Cardiac septum (tissue), 1 donor: ENCODE measurements at regions not wholly inside any gene's neighbourhood (a gene's known extent, or its start where the extent isn't known, plus 50 kb on each side); places are given as distances from the start of the nearest gene placed in this dataset.

Source experiments
- DNase-seq: peaks from one replicate; pipeline ENCODE4 v3.0.0-alpha.2; 2020; ENCODE audit warnings: low spot score
- intact Hi-C: fragments of 100-400 bp; cut with DNase I; formaldehyde crosslinking; loops from one replicate; pipeline ENCODE4 v1.14.0; 2022
- donor health status: DM: no; HTN: no; CAD: no.

DNA sequence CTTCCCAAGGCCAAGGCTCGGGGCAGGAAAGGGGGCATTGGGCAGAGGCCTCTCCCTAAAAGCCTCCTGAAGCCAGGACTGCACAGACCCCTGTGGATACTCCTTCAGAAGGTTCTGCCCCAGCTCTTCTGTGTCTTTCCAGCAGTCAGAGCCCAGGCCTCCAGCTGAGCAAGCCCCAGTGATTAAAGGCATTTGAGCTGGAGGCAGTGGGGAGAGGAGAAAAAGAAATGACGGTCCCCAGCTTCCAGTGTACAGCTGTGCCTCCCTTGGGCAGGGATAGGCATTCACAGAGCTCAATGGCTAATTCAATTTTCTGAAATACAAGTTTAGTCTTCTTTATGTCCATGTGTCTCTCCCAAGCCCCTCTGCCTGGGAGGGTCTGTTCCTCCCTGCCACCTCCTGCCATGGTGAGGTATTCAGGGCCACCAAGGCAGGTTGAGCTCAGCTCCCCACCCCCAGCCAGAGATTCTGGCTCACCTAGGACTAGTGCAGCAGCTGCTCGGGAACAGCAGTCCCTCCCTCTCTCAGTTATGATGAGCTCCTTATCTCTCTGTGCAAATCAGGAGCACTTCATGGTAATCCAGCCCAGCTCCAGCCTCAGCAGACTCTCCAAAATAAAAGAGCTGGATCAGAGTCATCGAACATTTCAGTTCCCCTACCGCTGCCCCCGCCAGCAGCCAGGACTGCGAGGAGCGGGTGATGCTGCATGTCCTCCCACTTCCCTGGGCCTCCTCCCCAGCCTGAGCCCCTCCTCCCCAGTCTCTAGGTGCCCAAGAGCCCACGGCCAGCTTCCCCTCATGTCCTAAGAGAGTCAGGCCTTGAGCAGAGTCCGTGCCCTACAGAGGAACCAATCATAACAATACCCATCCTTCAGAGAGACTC, 208.4 kb upstream of the ZC3H12A start:
- intact Hi-C loops = no loop called here

DNA sequence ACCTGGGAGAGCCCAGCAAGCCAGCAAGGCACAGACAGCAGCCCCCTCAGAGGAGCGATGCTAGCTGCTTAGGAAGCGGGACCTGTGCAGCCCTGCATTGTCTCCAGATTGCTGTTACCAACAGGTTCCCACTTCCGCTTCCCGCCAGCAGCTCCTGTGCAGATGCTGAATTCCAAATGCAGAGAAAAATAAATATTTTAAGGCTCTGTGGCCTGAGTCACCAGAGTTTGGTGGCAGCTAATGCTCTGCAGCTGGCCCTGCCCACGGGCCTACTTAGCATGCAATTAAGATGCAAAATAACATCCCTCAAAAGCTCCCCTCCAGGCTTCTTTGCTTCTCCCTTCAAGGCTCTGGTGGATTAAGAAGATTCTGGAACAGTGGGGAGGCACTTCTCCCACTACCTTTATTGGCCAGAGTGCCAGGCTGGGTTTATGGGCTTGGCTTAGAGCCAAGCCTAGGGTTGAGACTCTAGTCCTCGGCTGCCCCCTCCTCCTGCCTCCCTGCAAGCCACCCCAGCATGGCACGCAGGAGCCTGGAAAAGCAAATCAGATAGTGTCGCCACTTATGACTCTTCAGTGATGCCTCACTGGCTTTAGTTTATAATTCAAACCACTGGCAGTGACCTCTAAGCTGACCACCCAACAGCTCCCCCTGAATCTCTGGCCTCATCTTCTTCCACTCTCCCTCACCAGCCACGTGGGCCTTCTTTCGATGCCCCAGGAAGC, 207.1 kb upstream of the ZC3H12A start:
- intact Hi-C loops = no loop called here

More for the DNA sequence above, 208.4 kb upstream of the ZC3H12A start:
- DNase-seq = no peak

DNA sequence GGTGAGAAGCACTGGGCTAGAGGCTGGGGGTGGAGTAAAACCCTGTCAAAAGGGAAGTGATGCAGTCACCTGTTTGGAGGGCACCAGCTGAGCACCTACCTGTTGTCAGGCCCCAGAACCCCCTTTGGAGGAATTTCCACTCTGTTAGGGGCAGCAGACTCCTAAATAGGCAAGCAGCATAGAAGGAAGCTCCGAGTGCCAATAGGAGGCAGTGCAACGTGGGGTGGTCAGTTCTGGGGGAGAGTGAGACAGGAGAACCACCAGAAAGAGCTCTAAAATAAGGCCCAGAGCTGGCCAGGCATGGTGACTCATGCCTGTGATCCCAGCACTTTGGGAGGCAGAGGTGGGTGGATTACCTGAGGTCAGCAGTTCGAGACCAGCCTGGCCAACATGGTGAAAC, 203.7 kb upstream of the ZC3H12A start:
- no peak for DNase-seq
- intact Hi-C loops = no loop called here

More for the DNA sequence above, 207.1 kb upstream of the ZC3H12A start:
- no peak for DNase-seq

DNA sequence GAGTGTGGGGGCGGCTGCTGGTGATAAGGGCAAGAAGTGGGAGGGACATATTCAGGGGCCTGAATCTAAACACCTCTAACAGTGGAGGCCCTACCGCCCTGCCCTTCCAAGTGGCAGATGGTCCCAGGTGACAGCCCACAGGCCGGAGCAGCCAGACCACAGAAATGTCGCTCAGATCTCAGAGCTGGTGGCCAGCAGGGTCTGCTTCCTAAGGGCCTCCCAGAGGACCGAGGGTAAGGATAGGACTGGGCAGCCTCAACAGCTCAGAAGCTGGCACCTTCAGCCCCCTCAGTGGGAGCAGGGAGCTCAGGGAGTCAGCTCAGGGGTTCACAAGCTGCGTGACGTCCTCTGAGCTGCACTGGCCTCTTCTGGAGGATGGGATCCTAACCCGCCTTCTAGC, 201.8 kb upstream of the ZC3H12A start:
- intact Hi-C loops = no loop called here

DNA sequence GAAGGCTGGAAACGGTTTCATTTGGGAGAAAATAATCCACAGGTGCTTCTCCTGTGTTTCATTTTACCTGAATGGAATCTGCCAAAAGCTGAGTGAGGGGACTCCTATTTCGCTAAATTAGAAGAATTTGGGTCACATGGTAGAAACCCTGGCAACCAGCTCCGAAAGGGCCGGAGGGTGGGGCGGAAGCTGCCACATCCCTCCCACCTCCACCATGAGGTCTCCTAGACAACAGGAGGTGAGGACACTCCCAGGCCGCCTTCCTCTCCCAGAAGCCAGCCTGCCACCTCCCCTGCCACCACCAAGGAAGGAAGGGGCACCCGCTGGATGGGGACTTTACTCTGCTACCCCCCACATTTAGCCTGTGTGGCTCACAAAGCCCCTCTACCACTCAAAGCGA, 199.9 kb upstream of the ZC3H12A start:
- no peak for DNase-seq
- intact Hi-C loops = no loop called here

More for the DNA sequence above, 201.8 kb upstream of the ZC3H12A start:
- DNase-seq = no peak

DNA sequence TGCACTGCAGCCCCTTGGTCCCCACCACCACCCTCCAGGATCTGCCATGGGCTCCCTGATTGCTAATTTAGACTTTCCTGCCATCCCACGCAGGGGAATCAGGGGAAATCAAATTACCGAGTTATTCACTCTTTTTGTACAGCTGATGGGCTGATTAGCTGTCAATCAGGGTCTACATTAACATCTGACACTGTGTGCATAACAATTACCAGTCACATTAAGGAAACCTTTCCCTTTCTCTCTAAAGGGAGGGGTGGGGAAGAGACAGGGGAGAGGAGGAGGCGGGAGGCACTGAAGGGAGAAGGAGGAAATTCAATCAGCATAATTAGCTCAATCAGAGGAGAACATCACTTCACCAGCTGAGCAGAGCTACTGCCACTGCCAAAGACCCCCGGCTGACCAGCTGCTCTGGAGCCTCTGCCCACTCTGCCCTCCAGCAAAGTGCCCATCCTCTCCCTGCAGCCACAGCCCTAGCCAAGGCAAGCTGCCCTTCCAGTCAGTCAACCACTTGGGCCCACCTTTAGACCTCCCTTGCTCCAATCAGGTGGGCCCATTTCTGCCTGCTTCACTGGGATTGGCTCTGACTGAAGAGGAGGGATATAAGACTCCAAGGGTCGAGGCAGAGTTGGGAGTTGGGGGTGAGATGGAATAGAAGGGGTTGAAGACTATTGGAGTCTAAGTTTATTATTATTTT, 199.3 kb upstream of the ZC3H12A start:
- no peak for DNase-seq
- intact Hi-C loops = no loop called here

DNA sequence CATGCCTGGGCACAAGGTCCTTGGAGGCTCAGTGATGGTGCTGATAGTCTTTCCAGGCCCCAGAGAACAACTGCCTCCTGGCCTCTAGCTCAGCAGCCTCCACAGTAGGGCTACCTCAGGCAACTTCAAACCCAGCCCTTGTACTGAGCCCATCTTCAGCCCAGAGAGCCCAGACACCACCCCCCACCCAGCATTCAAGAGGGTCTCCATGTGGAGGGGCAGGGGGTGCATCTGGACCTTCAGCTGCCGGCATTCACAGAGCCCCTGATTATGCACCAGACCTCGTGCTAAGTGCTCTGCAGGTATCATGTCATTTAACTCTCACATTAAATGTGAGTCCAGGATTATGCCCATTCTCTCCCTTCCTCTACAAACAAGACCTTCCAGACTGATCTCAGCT, 197.0 kb upstream of the ZC3H12A start:
- intact Hi-C loops = no loop called here
- no peak for DNase-seq

DNA sequence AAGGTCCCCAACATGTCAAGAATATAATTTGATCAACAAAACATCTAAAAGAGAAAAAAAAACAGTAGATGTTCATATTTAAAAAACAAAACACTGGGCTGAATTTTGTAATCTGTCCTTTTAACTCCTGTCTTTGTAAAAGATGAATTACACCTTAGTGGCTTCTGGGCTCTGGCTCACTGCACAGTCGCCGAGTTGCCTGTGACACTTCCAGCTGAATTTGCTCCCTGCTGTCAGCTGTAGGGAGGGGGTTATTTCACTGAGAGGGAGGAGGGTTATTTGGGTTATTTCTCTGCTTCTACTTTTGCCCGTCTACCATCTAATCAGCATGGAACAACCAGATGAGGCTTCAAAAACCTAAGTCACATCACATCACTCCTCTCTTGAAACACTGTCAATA, 193.0 kb upstream of the ZC3H12A start:
- intact Hi-C loops = no loop called here
- DNase-seq = no peak

DNA sequence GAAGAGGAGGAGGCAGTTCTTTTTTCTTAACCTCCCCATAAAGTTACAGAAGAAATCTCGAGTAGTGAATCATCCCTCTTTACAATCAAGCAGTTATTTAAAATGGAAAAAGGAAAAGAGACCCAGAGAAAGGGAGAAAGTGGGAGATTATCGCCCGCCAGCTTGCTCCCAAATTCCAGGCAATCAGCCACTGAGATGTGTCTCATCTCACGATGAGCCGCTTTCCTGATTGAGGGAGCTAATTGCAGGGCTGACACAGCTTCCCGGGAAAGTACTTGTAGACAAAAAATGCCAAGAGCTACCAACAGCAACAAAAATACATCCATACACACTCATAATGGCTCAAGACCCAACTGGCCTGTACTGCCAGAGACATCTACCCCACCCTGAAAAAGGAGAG, 191.6 kb upstream of the ZC3H12A start:
- no peak for DNase-seq
- intact Hi-C loops = no loop called here

DNA sequence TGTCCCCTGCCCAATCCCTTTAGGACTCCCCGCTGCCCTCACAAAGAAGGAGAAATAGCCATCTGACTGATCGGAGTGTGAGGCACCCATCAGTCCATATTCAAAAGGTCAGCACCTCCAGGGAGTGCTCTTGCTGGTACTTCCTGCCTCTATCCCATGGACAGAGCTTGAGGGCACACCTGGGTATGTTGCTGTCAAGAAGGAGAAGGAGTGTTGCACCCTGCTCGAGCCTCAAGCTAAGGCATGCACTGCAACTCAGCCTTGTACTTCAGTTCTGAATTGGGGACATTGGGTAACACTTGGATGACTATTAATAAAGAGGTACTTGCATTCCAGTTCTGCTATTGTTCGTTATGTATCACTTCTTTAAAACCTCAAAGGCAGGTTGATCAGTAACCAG, 190.3 kb upstream of the ZC3H12A start:
- no peak for DNase-seq
- intact Hi-C loops = no loop called here

DNA sequence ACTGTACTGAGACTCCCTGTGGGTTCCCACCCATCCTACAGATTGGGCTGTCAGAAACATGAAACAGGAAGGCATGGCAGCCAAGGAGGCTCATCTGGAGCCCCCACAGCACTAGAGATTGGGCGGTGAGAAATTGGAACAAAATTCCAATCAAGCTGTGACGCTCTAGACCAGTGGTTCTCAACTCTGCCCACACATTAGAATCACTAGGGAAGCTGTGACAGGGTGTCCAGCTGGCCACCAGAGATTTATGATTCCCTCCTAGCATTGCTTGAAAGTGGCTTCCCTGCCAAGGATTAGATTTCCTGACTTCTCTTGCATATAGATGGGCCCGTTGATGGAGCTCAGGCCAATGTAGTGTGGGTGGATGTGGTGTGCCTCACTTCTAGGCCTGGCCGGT, 187.5 kb upstream of the ZC3H12A start:
- intact Hi-C loops = no loop called here
- no peak for DNase-seq

DNA sequence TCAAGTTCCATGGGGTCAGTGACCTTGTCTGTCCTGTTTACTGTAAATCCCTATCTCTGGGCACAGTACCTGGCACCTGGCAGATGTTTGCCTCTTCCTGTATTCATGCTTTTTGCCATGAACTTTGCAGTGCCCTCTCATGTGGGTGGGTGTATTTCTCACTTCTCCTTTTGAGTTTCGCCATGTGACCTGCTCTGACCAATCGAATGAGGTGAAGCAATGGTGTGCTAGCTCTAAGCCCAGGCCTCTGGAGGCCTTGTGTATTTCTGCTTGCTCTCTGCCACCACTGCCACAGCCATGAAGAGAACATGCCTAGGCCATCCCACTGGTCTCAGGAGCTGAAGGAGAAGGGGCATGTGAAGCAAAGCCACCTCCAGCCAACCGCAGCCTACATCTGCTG, 185.5 kb upstream of the ZC3H12A start:
- no peak for DNase-seq
- intact Hi-C loops = no loop called here

DNA sequence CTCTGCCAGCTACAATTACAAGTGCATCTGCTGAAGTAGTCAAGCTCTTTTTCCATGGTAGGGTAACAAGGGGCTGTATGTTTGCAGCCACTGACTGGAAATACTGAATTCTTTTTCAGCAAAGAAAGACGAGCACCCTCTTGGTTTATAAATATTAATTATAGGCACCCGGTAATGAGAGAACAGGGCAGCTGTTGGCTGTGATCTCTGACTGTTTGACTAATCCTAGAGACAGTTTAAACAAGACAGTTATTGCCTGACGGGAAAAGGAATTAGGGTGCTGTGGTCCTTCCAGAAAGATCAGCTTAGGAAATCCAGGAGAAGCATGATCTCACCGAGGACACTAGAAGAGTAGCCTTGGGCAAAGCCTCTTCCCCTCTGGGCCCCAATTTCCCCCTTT, 183.7 kb upstream of the ZC3H12A start:
- DNase-seq = no peak
- intact Hi-C loops = no loop called here

DNA sequence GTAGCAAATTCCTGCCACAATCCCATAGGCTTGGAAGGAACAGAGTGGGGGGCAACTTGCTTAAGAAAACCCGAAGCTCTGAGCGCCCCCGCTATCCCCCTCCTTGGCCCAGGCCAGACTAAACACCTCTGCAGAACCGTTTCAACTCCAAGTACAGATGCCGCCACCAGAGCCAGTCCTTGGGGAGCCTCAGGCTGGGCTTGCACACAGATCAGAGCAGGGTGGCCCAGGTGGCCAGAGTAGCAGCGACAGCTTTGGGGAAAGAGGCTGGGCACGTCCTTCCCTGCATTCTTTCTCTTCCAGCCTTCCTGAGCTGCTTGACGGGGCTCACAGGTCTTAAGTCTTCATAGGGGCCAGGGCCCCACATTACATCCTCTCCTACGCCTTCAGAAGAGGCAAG, 181.6 kb upstream of the ZC3H12A start:
- intact Hi-C loops = no loop called here

DNA sequence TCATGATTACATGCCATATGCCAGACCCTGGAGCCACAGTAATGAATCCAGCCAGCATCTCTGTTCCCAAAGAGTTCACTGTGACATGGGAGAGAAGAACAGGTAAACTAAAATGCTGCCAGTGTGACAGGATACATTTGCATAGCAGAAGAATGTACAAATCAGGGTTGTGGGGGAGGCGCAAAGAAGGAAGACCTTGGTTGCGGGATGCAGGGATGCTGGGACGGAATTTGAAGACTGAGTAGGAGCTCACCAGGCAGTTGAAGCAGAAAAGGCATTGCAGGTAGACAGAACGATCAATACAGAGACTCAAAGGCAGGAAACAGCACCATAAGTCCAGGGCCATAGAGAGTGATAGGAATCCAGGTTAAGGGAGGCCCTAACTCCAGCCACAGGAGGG, 180.3 kb upstream of the ZC3H12A start:
- intact Hi-C loops = no loop called here
- DNase-seq = no peak

More for the DNA sequence above, 181.6 kb upstream of the ZC3H12A start:
- no peak for DNase-seq

DNA sequence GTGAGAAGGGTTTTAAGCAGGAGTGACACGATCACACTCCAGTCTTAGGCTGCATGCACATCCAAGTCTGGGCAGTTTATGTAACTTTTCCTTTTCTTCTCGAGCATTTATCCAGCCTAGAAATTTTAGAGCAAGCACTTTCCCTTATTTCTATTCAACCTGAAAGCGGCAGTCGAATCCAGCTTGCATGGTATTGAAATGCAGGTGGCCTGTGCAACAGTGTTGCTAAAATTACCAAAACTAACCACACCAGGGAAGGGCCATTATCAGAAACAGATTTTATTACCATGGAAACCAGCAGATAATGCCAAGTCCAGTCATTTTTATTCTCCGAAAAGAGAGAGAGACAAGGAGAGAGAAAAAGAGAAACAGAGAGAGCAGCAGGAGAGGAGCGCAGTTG, 179.9 kb upstream of the ZC3H12A start:
- DNase-seq = no peak
- intact Hi-C loops = no loop called here

DNA sequence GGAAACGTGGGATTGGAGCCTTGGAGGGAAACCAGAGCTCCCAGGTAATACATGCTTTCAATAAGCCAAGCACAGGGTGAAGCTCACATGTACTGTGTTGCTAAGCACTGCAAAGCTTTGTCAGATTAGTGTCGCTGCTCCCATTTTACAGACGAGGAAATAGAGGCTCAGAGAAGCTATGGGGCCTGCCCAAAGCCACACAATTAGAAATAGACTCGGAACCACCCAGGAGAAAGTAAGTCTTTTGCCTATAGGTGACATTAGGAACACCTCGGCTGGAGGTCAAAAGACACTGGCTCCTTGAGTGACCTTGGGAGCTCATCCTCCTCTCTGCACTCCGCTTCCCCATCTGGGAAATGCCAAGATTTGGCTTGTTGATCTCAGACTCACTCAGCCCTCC, 175.6 kb upstream of the ZC3H12A start:
- intact Hi-C loops = no loop called here
- no peak for DNase-seq

DNA sequence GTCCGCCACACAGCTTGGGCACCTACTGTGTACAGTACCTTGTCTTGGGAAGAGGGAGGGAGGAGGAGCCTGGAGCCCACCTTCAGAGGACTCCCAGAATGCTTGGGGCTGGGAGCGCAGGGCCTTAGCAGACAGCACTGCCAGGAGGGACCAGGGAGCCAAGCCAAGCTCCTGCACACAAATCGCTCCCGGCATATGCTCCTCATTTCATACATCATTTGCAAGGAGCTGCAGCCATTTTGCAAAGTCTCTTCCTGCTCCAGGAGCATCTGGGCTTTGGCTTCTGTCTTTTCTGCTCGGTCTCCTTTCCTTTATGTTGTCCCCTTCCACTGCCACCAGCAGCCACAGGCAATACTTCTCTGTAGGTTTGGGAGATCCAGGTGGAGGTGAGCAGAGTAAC, 175.2 kb upstream of the ZC3H12A start:
- intact Hi-C loops = no loop called here
- DNase-seq = no peak

DNA sequence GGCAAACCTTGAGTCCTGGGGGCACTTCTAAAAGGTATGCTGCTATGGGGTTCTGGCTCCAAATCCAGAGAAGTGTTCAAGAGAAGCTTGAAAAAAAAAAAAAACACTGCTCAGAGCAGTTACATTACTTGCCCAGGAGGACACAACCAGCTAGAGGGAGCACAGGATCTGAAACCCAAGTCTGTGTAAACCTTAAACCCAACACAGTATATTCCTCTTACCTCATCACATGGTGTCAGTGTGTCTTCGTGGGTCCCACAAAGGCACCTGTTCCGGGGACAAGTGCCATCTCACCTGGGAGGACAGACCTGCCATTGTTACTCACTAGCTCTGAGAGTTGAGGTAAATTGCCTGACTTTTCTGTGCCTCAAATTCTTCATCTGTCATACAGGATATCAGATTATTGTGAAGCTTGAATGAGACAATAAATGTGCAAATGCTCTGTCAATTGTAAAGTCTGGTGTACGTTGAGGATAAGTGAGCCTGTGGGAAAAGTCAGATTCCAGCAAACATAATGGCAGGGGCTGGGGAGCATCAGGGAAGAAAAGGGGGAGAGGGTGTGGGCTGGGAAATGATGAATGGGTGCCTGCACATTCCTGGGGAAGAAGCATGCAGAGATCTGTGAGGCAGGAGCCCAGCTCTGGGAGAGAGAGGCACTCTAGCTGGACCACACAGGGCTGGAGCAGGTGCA, 170.4 kb upstream of the ZC3H12A start:
- intact Hi-C loops = no loop called here

DNA sequence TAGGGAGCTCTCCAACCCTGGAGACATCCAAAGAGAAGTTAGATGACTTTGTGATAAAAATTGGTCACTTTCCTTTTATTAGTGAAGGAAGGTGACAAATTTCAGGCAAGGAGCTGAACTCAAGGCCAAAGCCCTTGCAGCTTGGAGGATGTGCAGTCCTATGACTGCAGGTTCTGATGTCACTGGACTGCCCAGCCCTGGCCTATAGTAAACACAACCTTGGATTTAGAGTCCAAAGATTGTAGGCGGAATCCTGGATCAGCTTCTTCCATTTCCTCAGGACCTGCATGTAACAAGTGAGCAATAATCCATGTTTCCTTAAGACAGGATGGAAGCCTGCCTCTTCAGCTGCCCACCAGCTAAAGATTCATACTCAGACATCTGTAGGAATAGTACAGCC, 169.3 kb upstream of the ZC3H12A start:
- intact Hi-C loops = no loop called here
- no peak for DNase-seq

More for the DNA sequence above, 170.4 kb upstream of the ZC3H12A start:
- DNase-seq = no peak
